Osteoblast (primary cell): ENCODE measurements at regions not wholly inside any gene's neighbourhood (a gene's known extent, or its start where the extent isn't known, plus 50 kb on each side); places are given as distances from the start of the nearest gene placed in this dataset.

Source experiments
- DNase-seq: peaks from one replicate; pipeline ENCODE4 v3.0.0; 2011; ENCODE audit warnings: low spot score, mixed read lengths; ENCODE audit not compliant: insufficient read length; ENCODE audit errors: missing footprints
- H2AFZ ChIP-seq: 2 replicates; pipeline ENCODE4 v1.6.0; 2011; ENCODE audit warnings: mild to moderate bottlenecking, low read length
- H3K27ac ChIP-seq: 2 replicates; pipeline ENCODE4 v1.5.1; 2011; ENCODE audit warnings: mild to moderate bottlenecking, low read depth, low read length, moderate library complexity
- H3K27me3 ChIP-seq: 2 replicates; pipeline ENCODE4 v1.6.0; 2012; ENCODE audit warnings: mild to moderate bottlenecking, control low read depth, inconsistent platforms, low read length, moderate library complexity; ENCODE audit not compliant: insufficient read depth
- H3K36me3 ChIP-seq: 2 replicates; pipeline ENCODE4 v1.5.1; 2011; ENCODE audit warnings: mild to moderate bottlenecking, low read length, control low read depth, moderate library complexity; ENCODE audit not compliant: insufficient read depth
- H3K4me1 ChIP-seq: 2 replicates; pipeline ENCODE4 v1.5.1; 2011; ENCODE audit warnings: mild to moderate bottlenecking, low read length, control low read depth, moderate library complexity; ENCODE audit not compliant: insufficient read depth
- H3K4me2 ChIP-seq: 2 replicates; pipeline ENCODE4 v1.6.0; 2011; ENCODE audit warnings: mild to moderate bottlenecking, low read length; ENCODE audit not compliant: insufficient read depth
- H3K4me3 ChIP-seq: fragments of 200-600 bp; sonication (generic); 3 replicates; pipeline ENCODE4 v1.5.1; 2012; ENCODE audit warnings: mild to moderate bottlenecking, low read length, inconsistent platforms; ENCODE audit not compliant: insufficient read depth
- H3K79me2 ChIP-seq: 2 replicates; pipeline ENCODE4 v1.6.0; 2012; ENCODE audit warnings: mild to moderate bottlenecking, low read length, control low read depth, inconsistent platforms; ENCODE audit not compliant: insufficient read depth
- H3K9me3 ChIP-seq: 2 replicates; pipeline ENCODE4 v1.5.1; 2011; ENCODE audit warnings: low read depth, low read length, control low read depth
- H4K20me1 ChIP-seq: 2 replicates; pipeline ENCODE4 v1.6.0; 2012; ENCODE audit warnings: mild to moderate bottlenecking, low read length, control low read depth; ENCODE audit not compliant: insufficient read depth
- CTCF ChIP-seq: IDR thresholded peaks from 2 replicates; pipeline ENCODE4 v1.5.1; 2011; ENCODE audit warnings: mild to moderate bottlenecking, low read depth, low read length, moderate library complexity; ENCODE audit errors: extremely low read depth

GRCh38 chr18:21180588-21180987, 61.4 kb upstream of the GREB1L start:
- Histone ChIP-seq H3K9me3 (no peaks in the 10 kb centered on the region), H3K4me3 (no peak overlapping the region), H3K79me2 (no peaks in the 10 kb centered on the region), H3K27ac (no peak overlapping the region), H2AFZ (peak overlapping the region; percentile 43), H3K4me2 (no peak overlapping the region), H4K20me1 (no peaks in the 10 kb centered on the region), H3K4me1 (no peaks in the 10 kb centered on the region), H3K36me3 (no peaks in the 10 kb centered on the region), H3K27me3 (no peaks in the 10 kb centered on the region)
- no peak for TF ChIP-seq CTCF
- DNase-seq, result no peak

GRCh38 chr18:21181766-21182165, 60.3 kb upstream of the GREB1L start:
- Histone ChIP-seq H3K79me2 (no peaks in the 10 kb centered on the region), H4K20me1 (no peaks in the 10 kb centered on the region), H3K36me3 (no peaks in the 10 kb centered on the region), H3K4me2 (no peak overlapping the region), H3K4me1 (no peaks in the 10 kb centered on the region), H3K27me3 (no peaks in the 10 kb centered on the region), H2AFZ (no peak overlapping the region), H3K27ac (no peak overlapping the region), H3K4me3 (no peak overlapping the region), H3K9me3 (no peaks in the 10 kb centered on the region)
- no peak for TF ChIP-seq CTCF
- no peak for DNase-seq

- no peak for DNase-seq
- no peaks in the 10 kb centered on the region for H3K4me1 ChIP-seq
- H3K27ac ChIP-seq, result no peak overlapping the region
- H4K20me1 ChIP-seq, result no peaks in the 10 kb centered on the region
- no peak overlapping the region for H3K4me3 ChIP-seq
- no peak for TF ChIP-seq CTCF
- H3K36me3 ChIP-seq, result no peaks in the 10 kb centered on the region
- no peak overlapping the region for H3K4me2 ChIP-seq
- no peaks in the 10 kb centered on the region for H3K9me3 ChIP-seq
- no peaks in the 10 kb centered on the region for H3K27me3 ChIP-seq
- no peaks in the 10 kb centered on the region for H3K79me2 ChIP-seq
- H2AFZ ChIP-seq, result no peak overlapping the region
Observed at GRCh38 chr18:21183670-21184069, 58.4 kb upstream of the GREB1L start.

GRCh38 chr18:21184396-21184996, 57.5 kb upstream of the GREB1L start:
- no peak for DNase-seq
- no peaks in the 10 kb centered on the region for H3K27me3 ChIP-seq
- no peak for TF ChIP-seq CTCF
- H3K36me3 ChIP-seq, result no peaks in the 10 kb centered on the region
- H4K20me1 ChIP-seq, result no peaks in the 10 kb centered on the region
- no peak overlapping the region for H2AFZ ChIP-seq
- no peaks in the 10 kb centered on the region for H3K4me1 ChIP-seq
- H3K4me3 ChIP-seq, result no peak overlapping the region
- no peaks in the 10 kb centered on the region for H3K9me3 ChIP-seq
- H3K4me2 ChIP-seq, result no peak overlapping the region
- H3K27ac ChIP-seq, result no peak overlapping the region
- no peaks in the 10 kb centered on the region for H3K79me2 ChIP-seq
